Retinal pigment epithelial cell (primary cell): ENCODE measurements at regions not wholly inside any gene's neighbourhood (a gene's known extent, or its start where the extent isn't known, plus 50 kb on each side); places are given as distances from the start of the nearest gene placed in this dataset.
"Not testable (repeated sequence)": the region's sequence is repeated elsewhere in the genome, so short reads cannot be mapped to it uniquely, and the experiment has no call there.

Source experiments
- DNase-seq: peaks from one replicate; pipeline ENCODE4 v3.0.0-alpha.2; 2010; ENCODE audit warnings: low read depth
- H3K4me3 ChIP-seq: 2 replicates; pipeline ENCODE4 v1.5.1; 2011; ENCODE audit warnings: mild to moderate bottlenecking, low read length, control low read depth, moderate library complexity
- CTCF ChIP-seq: conservative IDR thresholded peaks from 2 replicates; pipeline ENCODE4 v1.5.1; 2011; ENCODE audit warnings: low read depth, low read length, control low read depth, inconsistent platforms

GRCh38 chr18:49690312-49690711 lies 123.0 kb downstream of the ACAA2 start:
- TF ChIP-seq CTCF, result no peak
- no peak overlapping the region for H3K4me3 ChIP-seq
- DNase-seq, result peak; percentile 75

- TF ChIP-seq CTCF, result no peak
- no peak overlapping the region for H3K4me3 ChIP-seq
- no peak for DNase-seq
Observed at GRCh38 chr18:49685231-49685942, 123.5 kb downstream of the LIPG start.

GRCh38 chr18:49682803-49683190 lies 120.9 kb downstream of the LIPG start:
- not testable (repeated sequence) for H3K4me3 ChIP-seq, DNase-seq

GRCh38 chr18:49682173-49682802 lies 120.4 kb downstream of the LIPG start:
- no peak for DNase-seq
- no peak for TF ChIP-seq CTCF
- no peak overlapping the region for H3K4me3 ChIP-seq

GRCh38 chr18:49681387-49681786 lies 119.5 kb downstream of the LIPG start:
- DNase-seq, result no peak
- no peak overlapping the region for H3K4me3 ChIP-seq
- TF ChIP-seq CTCF, result no peak

GRCh38 chr18:49678440-49678839 lies 116.6 kb downstream of the LIPG start:
- no peak for DNase-seq
- TF ChIP-seq CTCF, result no peak
- H3K4me3 ChIP-seq, result no peak overlapping the region

- H3K4me3 ChIP-seq, result no peak overlapping the region
- DNase-seq, result no peak
- no peak for TF ChIP-seq CTCF
Observed at GRCh38 chr18:49677762-49678413, 116.0 kb downstream of the LIPG start.
